Thymus (tissue), 11 donors: ENCODE measurements at regions not wholly inside any gene's neighbourhood (a gene's known extent, or its start where the extent isn't known, plus 50 kb on each side); places are given as distances from the start of the nearest gene placed in this dataset.

ENCODE experiments used
- DNase-seq, 9 donors: peaks; one replicate each; pipeline ENCODE4 v3.0.0-alpha.2; 2013; ENCODE audit warnings: low spot score in 9 of 9, low read depth in 6 of 9, missing footprints in 1 of 9
- H3K27ac ChIP-seq, 2 donors: one replicate each; pipeline ENCODE4 v1.5.1; 2013; ENCODE audit warnings: control low read depth in 1 of 2, low read depth in 1 of 2, low read length in 1 of 2, mild to moderate bottlenecking in 1 of 2, moderate library complexity in 1 of 2
- H3K27me3 ChIP-seq, 2 donors: one replicate each; pipeline ENCODE4 v1.5.1; 2013; ENCODE audit warnings: low read length in 1 of 2; ENCODE audit not compliant: control insufficient read depth in 2 of 2, insufficient read depth in 1 of 2
- H3K36me3 ChIP-seq, 2 donors: one replicate each; pipeline ENCODE4 v1.5.1; 2013; ENCODE audit warnings: low read length in 1 of 2, mild to moderate bottlenecking in 1 of 2, moderate library complexity in 1 of 2; ENCODE audit not compliant: control insufficient read depth in 2 of 2, insufficient read depth in 2 of 2
- H3K4me1 ChIP-seq, 2 donors: one replicate each; pipeline ENCODE4 v1.5.1; 2013; ENCODE audit warnings: low read length in 2 of 2; ENCODE audit not compliant: control insufficient read depth in 2 of 2, insufficient read depth in 2 of 2
- H3K4me3 ChIP-seq, 2 donors: one replicate each; pipeline ENCODE4 v1.5.1; 2013; ENCODE audit warnings: low read length in 2 of 2, control low read depth in 1 of 2, mild to moderate bottlenecking in 1 of 2
- H3K9me3 ChIP-seq, 2 donors: one replicate each; pipeline ENCODE4 v1.5.1; 2013; ENCODE audit warnings: low read length in 1 of 2, mild to moderate bottlenecking in 1 of 2; ENCODE audit not compliant: control insufficient read depth in 2 of 2, insufficient read depth in 1 of 2
- WGBS: extraction: QIAGEN DNeasy Blood & Tissue Kit; methylation state at CpG from one replicate; pipeline ENCODE4 v1.1.7; 2013; 5-methylcytosine and 5-hydroxymethylcytosine counted together
- donor health status: healthy.

DNA sequence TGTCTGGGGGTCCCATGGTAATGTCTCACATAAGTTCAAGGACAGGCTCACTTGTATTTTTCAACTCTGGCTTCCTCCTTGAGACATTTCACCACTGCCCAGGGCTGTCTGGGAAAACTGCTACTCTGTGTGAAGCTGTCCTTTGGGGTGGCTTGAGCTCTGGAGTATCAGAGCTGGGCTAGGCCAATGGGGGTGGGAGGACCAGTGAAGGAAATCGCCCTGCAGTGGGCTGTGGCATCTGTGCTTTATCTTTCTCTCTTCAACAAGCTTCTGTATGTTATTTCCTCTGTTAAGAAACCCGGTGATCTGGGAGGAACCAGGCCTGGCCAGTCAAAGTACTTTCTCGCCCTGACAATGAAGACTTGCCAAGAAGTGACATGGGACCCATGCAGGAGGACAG lies 87.4 kb downstream of the SMIM20 start:
- H3K27ac ChIP-seq = no peak overlapping the region
- no peaks in the 10 kb centered on the region for H3K4me1 ChIP-seq
- peaks cover 0 to 2% of the 10 kb centered on the region in 2 donors for H3K27me3 ChIP-seq
- DNase-seq = no peak
- no peaks in the 10 kb centered on the region for H3K9me3 ChIP-seq
- H3K4me3 ChIP-seq = no peak overlapping the region
- WGBS = 84% methylated on average over 3 of the region's 3 CpGs
- no peaks in the 10 kb centered on the region for H3K36me3 ChIP-seq

DNA sequence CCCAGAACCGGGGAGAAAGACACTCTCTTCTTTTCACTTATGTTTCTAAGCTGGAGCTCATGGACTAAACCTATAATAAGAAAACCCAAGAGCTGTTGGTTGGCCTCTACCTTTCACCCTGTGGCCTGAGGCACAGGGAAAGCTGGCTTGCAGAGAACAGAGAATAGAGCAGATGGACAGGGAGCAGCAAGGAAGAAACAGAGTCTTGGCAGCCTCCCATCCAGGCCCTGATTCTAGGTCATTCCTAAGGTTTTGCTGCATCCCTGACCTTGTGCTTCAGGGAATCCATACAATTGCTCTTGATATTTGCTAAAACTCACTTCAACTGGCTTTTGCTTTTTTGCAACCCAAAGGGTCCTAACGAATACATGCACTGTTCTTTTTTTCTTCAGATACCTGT lies 87.8 kb downstream of the SMIM20 start:
- Histone ChIP-seq H3K4me1 (no peaks in the 10 kb centered on the region), H3K36me3 (no peaks in the 10 kb centered on the region), H3K4me3 (no peak overlapping the region), H3K9me3 (no peaks in the 10 kb centered on the region), H3K27me3 (peaks cover 0 to 2% of the 10 kb centered on the region in 2 donors), H3K27ac (no peak overlapping the region)
- WGBS = 96% methylated on average over 2 of the region's 2 CpGs
- no peak for DNase-seq

DNA sequence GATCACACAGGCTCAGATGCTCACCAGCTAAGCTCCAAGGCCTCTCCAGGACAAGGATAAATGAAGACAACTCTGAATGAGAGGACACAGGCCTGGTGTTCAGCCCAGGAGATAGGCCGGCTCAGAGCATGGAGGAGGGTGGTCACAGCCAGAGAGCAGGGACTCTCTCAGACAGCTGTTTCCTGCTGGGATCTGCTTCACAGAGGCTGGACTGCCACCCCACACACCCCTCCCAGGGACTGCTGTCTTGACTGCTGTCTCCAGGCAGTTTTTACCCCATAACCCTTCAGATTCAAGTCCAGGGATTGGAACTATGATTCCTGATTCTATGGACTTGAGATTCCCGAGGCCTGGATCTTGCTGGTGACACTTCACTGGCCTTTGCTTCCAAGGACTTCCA lies 89.0 kb downstream of the SMIM20 start:
- no peaks in the 10 kb centered on the region for H3K36me3 ChIP-seq
- no peaks in the 10 kb centered on the region for H3K4me1 ChIP-seq
- 94% methylated on average over 2 of the region's 2 CpGs for WGBS
- H3K4me3 ChIP-seq = no peak overlapping the region
- H3K9me3 ChIP-seq = peaks cover 0 to under 1% of the 10 kb centered on the region in 2 donors
- peaks cover 0 to 2% of the 10 kb centered on the region in 2 donors for H3K27me3 ChIP-seq
- DNase-seq = no peak
- no peak overlapping the region for H3K27ac ChIP-seq

DNA sequence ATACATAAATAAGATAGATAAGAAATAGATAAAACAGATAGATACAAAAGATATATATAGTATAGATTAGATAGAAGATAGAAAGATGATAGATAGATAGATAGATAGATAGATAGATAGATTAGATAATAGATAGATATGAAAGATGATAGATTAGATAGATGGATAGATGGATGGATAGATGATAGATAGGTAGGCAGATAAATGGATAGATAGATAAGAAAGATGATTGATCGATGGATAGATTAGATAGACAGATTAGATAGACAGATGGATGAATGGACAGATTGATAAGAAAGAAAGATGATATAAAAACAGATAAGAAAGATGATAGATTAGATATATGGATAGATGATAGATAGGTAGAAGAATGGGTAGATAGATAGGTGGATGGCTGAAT lies 90.3 kb downstream of the SMIM20 start:
- Histone ChIP-seq H3K4me3 (no peak overlapping the region), H3K4me1 (no peaks in the 10 kb centered on the region), H3K9me3 (peaks cover 0 to 4% of the 10 kb centered on the region in 2 donors), H3K27me3 (no peaks in the 10 kb centered on the region), H3K36me3 (no peaks in the 10 kb centered on the region), H3K27ac (no peak overlapping the region)
- DNase-seq = no peak
- WGBS = 98% methylated on average over 1 of the region's 1 CpG

DNA sequence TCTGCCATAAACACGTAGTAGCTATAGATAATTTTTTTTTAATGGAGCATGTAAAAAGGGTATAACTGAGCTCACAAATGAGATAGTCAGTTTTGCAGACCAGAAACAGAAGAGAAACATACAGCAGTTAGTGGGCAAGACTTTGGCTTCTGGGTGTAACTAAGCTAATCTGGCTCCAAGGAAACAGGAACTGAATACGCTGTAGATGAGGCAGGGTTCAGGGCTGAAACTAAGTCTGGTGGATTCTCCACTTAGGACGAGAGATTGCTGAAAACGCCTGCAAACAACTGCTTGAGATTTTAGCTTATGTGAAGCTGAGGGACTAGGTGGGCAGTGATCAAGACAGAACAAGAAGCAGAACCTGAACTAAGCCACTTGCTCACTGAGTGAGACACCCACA lies 91.7 kb downstream of the SMIM20 start:
- H3K36me3 ChIP-seq = no peaks in the 10 kb centered on the region
- no peaks in the 10 kb centered on the region for H3K27me3 ChIP-seq
- DNase-seq = no peak
- H3K4me1 ChIP-seq = no peaks in the 10 kb centered on the region
- H3K4me3 ChIP-seq = no peak overlapping the region
- H3K27ac ChIP-seq = no peak overlapping the region
- 85% methylated on average over 4 of the region's 4 CpGs for WGBS
- H3K9me3 ChIP-seq = peaks cover 0 to 4% of the 10 kb centered on the region in 2 donors

DNA sequence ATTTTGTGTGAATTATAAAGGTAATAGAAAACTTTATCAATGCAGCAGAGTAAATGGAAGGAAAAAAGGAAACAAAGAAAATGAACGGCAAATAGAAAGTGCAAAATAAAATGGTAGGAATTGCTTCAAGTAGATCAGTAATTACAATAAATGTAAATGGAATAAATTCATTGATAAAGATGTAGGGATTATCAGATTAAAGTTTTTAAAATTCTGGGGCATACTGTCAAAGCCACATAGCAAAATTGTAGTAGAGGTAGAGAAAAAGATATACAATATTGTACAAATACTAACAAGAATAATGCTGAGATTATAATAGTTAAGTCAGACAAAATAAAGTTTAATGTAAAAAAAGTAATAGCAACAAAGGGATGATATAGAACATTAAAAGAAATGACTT lies 94.7 kb downstream of the SMIM20 start:
- no peak for DNase-seq
- WGBS = 0% methylated on average over 1 of the region's 1 CpG
- Histone ChIP-seq H3K4me1 (no peaks in the 10 kb centered on the region), H3K27me3 (no peaks in the 10 kb centered on the region), H3K4me3 (no peak overlapping the region), H3K27ac (no peak overlapping the region), H3K36me3 (no peaks in the 10 kb centered on the region), H3K9me3 (peaks cover 0 to 4% of the 10 kb centered on the region in 2 donors)

DNA sequence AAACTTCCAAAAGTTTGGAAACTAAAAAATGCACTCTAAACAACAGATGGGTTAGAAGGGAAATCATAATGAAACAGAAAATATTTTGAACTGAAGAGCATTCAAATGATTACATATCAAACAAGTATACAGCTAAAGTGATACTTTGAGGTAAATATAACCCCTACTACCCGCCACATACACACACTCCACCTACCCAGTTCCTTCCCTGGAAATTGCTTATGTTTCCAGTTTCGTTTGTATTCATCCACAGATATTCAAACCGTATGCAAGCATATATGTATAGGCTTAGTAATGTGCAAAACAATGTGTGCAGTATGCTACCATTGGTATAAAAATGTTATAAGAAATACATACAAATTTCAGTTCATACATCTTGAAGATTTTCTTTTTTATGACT lies 95.5 kb downstream of the SMIM20 start:
- Histone ChIP-seq H3K9me3 (peaks cover 0 to 4% of the 10 kb centered on the region in 2 donors), H3K27me3 (no peaks in the 10 kb centered on the region), H3K27ac (no peak overlapping the region), H3K36me3 (no peaks in the 10 kb centered on the region), H3K4me1 (no peaks in the 10 kb centered on the region), H3K4me3 (no peak overlapping the region)
- WGBS = 92% methylated on average over 3 of the region's 3 CpGs
- DNase-seq = no peak

DNA sequence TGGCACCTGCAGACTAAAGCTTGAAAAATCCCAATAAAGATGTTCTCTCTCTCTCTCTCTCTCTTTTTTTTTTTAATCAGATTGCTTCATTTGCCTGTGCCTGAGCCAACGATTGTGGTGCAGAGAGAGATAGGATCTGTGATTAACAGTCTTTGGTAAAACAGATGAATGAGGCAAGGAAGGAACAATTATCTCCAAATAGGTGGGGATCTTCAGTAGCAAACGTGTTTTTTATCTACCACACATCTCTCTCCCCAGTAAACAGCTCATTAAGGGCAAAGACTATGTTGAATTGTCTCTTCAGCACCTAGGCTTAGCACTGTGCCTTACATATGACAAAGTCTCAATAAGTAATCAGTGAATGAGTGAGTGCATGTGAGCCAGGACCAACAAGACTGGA lies 96.3 kb downstream of the SMIM20 start:
- no peak overlapping the region for H3K27ac ChIP-seq
- DNase-seq = no peak
- WGBS = 56% methylated on average over 2 of the region's 2 CpGs
- H3K36me3 ChIP-seq = no peaks in the 10 kb centered on the region
- no peaks in the 10 kb centered on the region for H3K4me1 ChIP-seq
- H3K9me3 ChIP-seq = peaks cover 0 to 4% of the 10 kb centered on the region in 2 donors
- H3K4me3 ChIP-seq = no peak overlapping the region
- H3K27me3 ChIP-seq = no peaks in the 10 kb centered on the region

DNA sequence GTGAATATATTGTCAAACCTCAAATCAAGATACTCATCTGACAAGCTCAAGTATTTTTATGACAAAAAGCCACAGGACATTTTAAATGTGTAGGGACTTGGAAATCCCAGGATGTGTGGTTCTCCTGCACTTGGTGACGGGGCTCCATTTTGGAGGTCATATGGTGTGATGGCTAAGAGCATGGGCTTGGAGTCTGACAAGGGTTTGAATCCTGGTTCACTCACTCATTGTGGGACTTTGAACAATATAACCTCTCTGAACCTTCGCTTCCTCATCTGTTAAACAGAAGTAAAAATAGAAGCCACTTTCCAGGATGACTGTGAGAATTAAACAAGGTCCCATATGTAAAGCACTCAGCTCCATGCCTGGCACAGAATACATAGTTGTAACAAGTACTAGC lies 99.6 kb downstream of the SMIM20 start:
- no peak overlapping the region for H3K27ac ChIP-seq
- no peaks in the 10 kb centered on the region for H3K4me1 ChIP-seq
- no peak overlapping the region for H3K4me3 ChIP-seq
- no peak for DNase-seq
- no peaks in the 10 kb centered on the region for H3K9me3 ChIP-seq
- 0% methylated on average over 2 of the region's 2 CpGs for WGBS
- no peaks in the 10 kb centered on the region for H3K36me3 ChIP-seq
- H3K27me3 ChIP-seq = no peaks in the 10 kb centered on the region

DNA sequence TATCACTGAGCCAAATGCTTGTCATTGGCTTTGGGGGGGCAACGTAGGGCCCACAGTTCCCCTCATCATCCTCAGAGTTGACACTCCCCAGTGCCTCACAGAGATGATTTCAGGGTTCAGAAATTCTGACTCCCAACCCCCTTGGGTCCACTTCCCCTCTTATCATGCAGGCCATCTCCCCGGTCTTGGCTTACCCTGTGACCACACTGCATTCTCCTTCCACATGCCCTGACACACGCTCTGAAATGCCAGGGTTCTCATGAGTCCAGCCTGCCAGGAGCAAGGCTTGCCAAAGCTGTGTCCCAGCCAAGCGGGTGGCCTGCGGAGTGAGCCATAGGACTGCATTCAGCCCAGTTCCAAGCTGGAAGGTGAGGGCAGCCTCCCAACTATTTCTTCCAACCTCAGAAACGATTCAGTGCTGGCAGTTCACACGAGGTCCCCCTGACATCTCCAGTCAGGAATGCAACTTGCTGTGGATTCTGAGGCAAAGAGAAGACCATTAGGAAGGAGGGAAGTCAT lies 101.2 kb downstream of the SMIM20 start:
- H3K9me3 ChIP-seq = no peaks in the 10 kb centered on the region
- H3K27ac ChIP-seq = no peak overlapping the region
- H3K36me3 ChIP-seq = no peaks in the 10 kb centered on the region
- DNase-seq = no peak
- no peak overlapping the region for H3K4me3 ChIP-seq
- no peaks in the 10 kb centered on the region for H3K27me3 ChIP-seq
- WGBS = 87% methylated on average over 7 of the region's 7 CpGs
- no peaks in the 10 kb centered on the region for H3K4me1 ChIP-seq
